Activated T-cell treated with anti-CD3 and anti-CD28 coated beads, Interleukin-2, amount 50 U/mL, for 48 hours (primary cell): ENCODE measurements at regions not wholly inside any gene's neighbourhood (a gene's known extent, or its start where the extent isn't known, plus 50 kb on each side); places are given as distances from the start of the nearest gene placed in this dataset.
"Not testable (repeated sequence)": the region's sequence is repeated elsewhere in the genome, so short reads cannot be mapped to it uniquely, and the experiment has no call there.

Source experiments
- DNase-seq, 2 experiments: peaks; one replicate each; pipeline ENCODE4 v3.0.0-alpha.2; 2020

DNA sequence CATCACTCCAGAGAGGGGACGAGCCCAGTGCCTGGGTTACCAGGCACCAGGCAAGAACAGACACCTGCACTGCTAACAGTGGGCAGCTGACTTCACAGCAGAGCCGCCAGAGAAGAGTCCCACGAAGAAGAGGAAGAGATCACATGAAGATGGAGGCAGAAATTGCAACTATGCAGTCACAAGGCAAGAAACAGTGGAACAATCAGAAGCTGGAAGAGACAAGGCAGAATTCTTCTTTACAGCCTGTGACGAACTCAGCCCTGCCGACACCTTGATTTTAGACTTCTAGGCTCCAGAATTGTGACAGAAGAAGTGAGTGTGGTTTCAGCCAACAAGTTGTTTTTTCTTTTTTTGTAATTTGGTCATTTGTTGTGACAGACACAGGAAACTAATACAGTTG lies 59.2 kb downstream of the IL12A start:
- DNase-seq = no peak

DNA sequence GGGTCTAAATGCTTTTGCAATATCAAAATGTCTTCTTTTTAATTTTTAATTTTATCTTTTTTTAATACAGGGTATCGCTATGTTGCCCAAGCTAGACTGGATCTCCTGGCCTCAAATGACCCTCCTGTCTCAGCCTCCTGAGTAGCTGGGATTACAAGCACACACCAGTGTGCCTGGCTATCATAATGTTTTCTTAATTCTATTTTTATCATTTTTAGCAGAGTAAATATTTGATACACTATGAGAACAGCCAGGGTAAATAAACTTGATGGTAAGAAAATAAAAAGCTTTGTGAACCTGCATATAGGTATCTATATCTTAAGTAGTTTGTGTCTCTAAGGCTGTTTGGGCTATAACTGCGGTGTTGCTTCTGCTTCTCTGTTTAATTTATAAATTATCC lies 60.4 kb downstream of the IL12A start:
- no peak for DNase-seq

- DNase-seq = no peak
Measured at GRCh38 chr3:160049565-160049964, 60.9 kb downstream of the IL12A start.

GRCh38 chr3:160049988-160050387 lies 61.4 kb downstream of the IL12A start:
- DNase-seq = no peak

DNA sequence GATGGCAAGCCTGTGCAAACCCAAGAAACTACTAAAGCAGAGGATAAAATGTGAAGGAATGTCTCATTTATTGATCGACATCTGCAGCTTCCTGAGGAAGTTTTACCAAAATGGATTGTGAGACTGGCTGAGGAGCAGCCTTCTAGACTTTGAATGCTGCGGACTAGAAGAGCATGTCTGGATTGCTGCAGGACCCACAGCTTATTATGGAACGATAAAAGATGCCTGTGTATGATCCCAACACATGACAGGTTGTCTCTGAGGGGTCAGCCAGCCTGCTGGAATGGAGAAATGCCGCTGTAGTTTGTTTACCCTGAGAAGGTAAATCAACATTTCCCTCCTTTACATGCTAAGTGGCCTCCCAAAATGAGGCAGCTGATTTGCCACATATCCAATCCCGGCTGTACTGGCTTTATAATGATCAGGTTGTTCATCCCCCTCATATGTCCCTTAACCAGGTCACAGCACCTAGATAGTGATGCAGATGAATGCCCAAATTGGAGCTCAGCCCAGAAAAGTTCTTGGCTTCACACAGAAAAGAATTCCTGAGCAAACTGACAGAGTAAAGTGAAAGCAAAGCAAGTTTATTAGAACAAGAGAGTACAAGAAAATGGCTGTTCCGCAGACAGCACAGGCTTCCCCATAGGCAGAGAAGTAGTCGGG lies 63.9 kb downstream of the IL12A start:
- no peak for DNase-seq

GRCh38 chr3:160053048-160053391 lies 64.4 kb downstream of the IL12A start:
- DNase-seq = no peak

GRCh38 chr3:160054862-160055261 lies 66.2 kb downstream of the IL12A start:
- not testable (repeated sequence) for DNase-seq

- no peak for DNase-seq
Measured at GRCh38 chr3:160055659-160056058, 67.0 kb downstream of the IL12A start.

DNA sequence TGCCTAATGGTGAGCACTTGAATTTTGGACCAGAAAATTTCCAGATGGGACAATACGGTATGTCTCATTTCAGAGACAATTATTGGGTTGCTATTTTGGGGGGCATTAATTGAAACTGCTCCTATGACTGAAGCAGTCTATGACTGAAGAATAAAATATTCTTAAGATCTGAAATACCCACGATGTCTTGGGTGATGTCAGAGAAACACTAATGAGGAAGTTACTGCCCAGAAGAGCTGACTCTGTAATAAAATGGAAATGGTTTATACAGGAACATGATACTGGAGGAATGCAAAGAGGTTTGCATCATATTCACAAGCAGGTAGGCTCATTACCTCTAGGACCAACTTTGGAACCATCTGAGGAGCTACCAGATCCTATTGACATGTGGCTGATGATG lies 68.7 kb downstream of the IL12A start:
- no peak for DNase-seq

- no peak for DNase-seq
Measured at GRCh38 chr3:160060409-160061027, 71.9 kb downstream of the IL12A start.

DNA sequence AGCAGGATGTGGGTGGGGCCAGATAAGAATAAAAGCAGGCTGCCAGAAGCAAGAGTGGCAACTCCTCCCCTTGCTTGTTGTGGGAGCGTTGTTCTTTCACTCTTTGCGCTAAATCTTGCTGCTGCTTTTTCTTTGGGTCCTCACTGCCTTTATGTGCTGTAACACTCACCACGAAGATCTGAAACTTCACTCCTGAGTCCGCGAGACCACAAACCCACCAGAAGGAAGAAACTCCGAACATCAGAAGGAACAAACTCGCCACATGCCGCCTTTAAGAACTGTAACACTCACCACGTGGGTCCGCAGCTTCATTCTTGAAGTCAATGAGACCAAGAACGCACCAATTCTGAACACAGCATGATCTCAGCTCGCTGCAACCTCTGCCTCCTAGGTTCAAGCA lies 72.9 kb downstream of the IL12A start:
- DNase-seq = peak; percentile 21 to 29

DNA sequence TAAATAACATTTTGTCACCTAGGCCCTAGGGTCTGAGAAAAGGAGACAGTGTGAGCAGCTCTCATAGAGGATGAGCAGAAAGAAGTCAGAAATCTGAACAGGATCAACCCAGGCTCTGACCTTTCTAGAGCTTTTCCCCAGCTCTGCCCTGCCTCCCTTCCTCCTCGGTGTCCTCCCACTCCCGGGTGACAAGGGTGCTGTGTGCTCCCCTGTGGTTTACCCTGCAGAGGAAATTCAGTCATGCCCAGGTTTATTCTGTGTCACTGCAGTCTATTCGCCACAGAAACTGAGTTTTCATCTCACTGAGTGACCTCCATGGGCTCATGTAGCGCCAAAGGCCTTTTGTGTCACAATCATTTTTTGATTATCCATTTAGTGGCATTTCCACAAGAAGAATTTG lies 76.6 kb downstream of the IL12A start:
- peak in 1 of 2 experiments; percentile 18 for DNase-seq

- no peak for DNase-seq
Measured at GRCh38 chr3:160065786-160066185, 77.2 kb downstream of the IL12A start.

DNA sequence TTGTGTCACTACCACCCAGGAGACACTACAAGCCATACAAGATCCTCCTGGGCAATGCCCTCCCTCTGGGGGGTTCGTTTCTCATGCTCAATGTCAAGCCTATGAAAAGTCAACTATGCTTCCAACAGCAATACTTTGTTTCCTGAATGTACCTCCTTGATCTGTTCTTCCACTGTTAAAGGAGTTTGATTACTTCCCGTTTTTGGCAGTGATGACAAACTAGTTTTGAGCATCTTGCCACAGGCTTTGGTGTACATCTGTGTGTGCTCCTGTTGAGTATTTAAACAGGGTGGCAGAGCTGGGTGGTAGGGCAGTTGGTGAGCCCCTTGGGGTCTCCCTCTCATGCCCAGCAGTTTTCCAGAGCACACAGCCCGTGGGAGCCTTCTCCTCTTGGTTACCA lies 81.4 kb downstream of the IL12A start:
- no peak for DNase-seq

- no peak for DNase-seq
Measured at GRCh38 chr3:160076519-160076918, 87.9 kb downstream of the IL12A start.

DNA sequence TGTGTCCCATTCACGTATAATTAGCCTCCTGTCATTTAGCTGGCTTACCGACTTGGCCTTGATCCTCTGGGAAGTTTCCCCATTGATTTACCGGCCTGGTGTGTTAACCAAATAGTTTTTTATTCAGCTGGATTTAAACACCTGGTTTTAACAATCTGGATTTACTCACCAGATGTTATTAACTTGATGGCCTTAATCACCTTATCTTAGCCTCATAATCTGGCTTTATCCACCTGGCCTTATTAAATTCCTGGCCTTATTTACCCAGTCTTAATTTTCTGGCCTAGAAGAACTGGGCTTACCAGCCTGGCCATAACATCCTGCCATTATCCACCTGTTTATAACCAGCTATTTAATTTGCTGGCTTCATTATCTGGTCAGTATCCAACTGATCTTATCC lies 89.9 kb downstream of the IL12A start:
- no peak for DNase-seq

GRCh38 chr3:160081958-160082533 lies 93.4 kb downstream of the IL12A start:
- DNase-seq = no peak

GRCh38 chr3:160084998-160085397 lies 96.4 kb downstream of the IL12A start:
- no peak for DNase-seq

DNA sequence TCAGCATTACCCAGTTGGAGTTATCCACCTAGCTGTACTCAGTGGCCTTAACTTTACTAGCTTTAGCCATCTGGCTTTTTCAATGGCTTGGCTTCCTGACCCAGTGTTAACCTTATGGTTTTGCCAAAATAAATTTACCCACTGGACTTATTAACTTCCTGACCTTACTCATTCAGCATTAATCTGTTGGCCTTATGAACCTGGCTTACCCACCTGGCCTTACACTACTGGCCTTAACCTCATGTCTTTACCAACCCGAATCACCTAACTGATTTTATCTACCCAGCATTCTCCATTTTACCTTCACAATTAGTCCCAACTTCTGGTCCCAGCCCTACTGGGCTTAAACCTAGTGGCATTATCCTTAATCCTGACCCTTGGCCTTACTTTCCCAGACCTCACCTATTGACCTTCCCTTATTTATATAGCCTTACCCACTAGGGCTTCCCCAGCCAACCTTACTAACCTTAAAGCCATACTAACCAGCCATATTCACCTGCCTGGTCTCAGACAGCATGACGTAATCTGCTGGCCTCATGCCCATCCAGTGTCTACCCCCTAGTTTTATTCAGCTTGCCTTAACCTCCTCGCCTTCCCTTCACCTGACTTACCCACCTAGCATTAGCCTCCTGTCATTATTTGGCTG lies 100.0 kb downstream of the IL12A start:
- no peak for DNase-seq

- DNase-seq = no peak
Measured at GRCh38 chr3:160090653-160091052, 102.0 kb downstream of the IL12A start.

- DNase-seq = no peak
Measured at GRCh38 chr3:160091441-160091840, 102.8 kb downstream of the IL12A start.

DNA sequence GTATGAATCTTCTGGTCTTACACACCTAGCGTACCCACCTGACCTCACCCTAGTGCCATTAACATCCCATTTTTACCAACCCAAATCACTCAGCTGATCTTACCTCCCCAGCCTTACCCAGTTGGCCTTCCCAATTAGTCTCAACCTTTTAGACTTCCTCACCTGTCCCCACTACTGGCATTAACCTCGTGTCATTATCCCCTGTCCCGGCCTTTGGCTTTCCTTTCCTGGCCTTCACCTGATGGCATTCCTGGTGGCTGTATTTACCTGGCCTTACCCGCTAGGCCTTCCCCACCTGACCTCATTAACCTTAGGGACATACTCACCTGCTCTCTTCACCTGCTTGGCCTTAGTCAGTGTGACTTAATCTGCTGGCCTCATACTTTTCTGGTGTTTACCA lies 104.1 kb downstream of the IL12A start:
- no peak for DNase-seq

DNA sequence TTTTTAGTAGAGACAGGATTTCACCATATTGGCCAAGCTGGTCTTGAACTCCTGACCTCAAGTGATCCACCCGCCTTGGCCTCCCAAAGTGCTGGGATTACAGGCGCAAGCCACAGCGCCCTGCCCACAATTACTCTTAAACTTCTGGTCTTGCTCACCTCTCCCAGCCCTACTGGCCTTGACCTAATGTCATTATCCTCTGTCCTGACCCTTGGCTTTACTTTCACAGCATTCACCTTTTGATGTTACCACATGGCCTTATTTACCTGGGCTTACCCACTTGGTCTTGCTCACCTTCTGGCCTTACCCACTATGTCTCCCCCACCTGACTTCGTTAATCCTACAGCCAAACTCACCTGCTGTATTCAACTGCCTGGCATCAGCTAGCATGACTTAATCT lies 105.9 kb downstream of the IL12A start:
- no peak for DNase-seq

DNA sequence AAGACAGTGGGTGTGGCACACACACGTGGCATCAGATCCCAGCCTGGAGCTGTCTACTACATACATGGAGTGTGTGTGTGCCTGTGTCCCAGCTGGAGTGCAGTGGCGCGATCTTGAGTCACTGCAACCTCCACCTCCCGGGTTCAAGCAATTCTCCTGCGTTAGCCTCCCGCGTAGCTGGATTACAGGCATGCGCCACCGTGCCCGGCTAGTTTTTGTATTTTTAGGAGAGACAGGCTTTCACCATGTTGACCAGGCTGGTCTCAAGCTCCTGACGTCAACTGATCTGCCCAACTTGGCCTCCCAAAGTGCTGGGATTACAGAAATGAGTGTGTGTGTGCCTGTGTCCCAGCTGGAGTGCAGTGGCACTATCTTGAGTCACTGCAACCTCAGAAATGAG lies 108.8 kb downstream of the IL12A start:
- DNase-seq = no peak
